ENCODE measurements at regions not wholly inside any gene's neighbourhood (a gene's known extent, or its start where the extent isn't known, plus 50 kb on each side); places are given as distances from the start of the nearest gene placed in this dataset.

DNA sequence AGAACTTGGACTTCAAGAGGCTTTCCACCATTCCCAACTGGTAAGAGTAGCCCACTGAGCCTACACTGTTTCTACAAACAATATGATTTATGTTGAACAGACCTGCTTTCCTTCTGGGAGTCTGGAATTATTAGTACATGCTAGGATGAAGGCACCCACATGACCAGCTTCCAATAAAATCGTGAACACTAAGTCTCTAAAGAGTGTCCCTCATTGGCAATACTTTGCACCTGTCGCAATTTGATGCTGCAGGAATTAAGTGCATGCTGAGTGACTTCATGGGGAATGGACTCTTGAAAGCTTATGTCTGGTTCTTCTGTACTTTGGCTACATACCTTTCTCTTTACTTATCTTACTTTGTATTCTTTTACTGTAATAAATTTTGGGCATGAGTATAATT, 305.2 kb upstream of the GHITM start:
- TF ChIP-seq, protein P1, sequence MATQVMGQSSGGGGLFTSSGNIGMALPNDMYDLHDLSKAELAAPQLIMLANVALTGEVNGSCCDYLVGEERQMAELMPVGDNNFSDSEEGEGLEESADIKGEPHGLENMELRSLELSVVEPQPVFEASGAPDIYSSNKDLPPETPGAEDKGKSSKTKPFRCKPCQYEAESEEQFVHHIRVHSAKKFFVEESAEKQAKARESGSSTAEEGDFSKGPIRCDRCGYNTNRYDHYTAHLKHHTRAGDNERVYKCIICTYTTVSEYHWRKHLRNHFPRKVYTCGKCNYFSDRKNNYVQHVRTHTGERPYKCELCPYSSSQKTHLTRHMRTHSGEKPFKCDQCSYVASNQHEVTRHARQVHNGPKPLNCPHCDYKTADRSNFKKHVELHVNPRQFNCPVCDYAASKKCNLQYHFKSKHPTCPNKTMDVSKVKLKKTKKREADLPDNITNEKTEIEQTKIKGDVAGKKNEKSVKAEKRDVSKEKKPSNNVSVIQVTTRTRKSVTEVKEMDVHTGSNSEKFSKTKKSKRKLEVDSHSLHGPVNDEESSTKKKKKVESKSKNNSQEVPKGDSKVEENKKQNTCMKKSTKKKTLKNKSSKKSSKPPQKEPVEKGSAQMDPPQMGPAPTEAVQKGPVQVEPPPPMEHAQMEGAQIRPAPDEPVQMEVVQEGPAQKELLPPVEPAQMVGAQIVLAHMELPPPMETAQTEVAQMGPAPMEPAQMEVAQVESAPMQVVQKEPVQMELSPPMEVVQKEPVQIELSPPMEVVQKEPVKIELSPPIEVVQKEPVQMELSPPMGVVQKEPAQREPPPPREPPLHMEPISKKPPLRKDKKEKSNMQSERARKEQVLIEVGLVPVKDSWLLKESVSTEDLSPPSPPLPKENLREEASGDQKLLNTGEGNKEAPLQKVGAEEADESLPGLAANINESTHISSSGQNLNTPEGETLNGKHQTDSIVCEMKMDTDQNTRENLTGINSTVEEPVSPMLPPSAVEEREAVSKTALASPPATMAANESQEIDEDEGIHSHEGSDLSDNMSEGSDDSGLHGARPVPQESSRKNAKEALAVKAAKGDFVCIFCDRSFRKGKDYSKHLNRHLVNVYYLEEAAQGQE (IDR thresholded peaks at IDR 0.05), result no peak
- no peak for TF ChIP-seq RAD21 (conservative IDR thresholded peaks at IDR 0.05 in 1 of 2, IDR thresholded peaks at IDR 0.05 in 1 of 2)
- TF ChIP-seq CHD2 (IDR thresholded peaks at IDR 0.05; ENCODE audit: low read length, partially characterized antibody), result no peak
- TF ChIP-seq EP300 (IDR thresholded peaks at IDR 0.05), result no peak
- TF ChIP-seq, protein P2, sequence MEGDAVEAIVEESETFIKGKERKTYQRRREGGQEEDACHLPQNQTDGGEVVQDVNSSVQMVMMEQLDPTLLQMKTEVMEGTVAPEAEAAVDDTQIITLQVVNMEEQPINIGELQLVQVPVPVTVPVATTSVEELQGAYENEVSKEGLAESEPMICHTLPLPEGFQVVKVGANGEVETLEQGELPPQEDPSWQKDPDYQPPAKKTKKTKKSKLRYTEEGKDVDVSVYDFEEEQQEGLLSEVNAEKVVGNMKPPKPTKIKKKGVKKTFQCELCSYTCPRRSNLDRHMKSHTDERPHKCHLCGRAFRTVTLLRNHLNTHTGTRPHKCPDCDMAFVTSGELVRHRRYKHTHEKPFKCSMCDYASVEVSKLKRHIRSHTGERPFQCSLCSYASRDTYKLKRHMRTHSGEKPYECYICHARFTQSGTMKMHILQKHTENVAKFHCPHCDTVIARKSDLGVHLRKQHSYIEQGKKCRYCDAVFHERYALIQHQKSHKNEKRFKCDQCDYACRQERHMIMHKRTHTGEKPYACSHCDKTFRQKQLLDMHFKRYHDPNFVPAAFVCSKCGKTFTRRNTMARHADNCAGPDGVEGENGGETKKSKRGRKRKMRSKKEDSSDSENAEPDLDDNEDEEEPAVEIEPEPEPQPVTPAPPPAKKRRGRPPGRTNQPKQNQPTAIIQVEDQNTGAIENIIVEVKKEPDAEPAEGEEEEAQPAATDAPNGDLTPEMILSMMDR (IDR thresholded peaks at IDR 0.05), result no peak
- TF ChIP-seq, protein P3, sequence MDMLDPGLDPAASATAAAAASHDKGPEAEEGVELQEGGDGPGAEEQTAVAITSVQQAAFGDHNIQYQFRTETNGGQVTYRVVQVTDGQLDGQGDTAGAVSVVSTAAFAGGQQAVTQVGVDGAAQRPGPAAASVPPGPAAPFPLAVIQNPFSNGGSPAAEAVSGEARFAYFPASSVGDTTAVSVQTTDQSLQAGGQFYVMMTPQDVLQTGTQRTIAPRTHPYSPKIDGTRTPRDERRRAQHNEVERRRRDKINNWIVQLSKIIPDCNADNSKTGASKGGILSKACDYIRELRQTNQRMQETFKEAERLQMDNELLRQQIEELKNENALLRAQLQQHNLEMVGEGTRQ (IDR thresholded peaks at IDR 0.05), result no peak
- TF ChIP-seq POLR2A (IDR thresholded peaks at IDR 0.05; ENCODE audit: low read length), result no peak
- TF ChIP-seq, protein P4, sequence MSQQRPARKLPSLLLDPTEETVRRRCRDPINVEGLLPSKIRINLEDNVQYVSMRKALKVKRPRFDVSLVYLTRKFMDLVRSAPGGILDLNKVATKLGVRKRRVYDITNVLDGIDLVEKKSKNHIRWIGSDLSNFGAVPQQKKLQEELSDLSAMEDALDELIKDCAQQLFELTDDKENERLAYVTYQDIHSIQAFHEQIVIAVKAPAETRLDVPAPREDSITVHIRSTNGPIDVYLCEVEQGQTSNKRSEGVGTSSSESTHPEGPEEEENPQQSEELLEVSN (IDR thresholded peaks at IDR 0.05; ENCODE audit: borderline replicate concordance, low read depth), result no peak
- no peak for TF ChIP-seq RCOR1 (IDR thresholded peaks at IDR 0.05; ENCODE audit: low read depth, low read length)
- TF ChIP-seq FOSB (CRISPR knock-in tag; IDR thresholded peaks at IDR 0.05), result no peak
- TF ChIP-seq HOXA7 (CRISPR knock-in tag; IDR thresholded peaks at IDR 0.05), result no peak
- TF ChIP-seq NR3C1 (IDR thresholded peaks at IDR 0.05), result no peak
- no peak for TF ChIP-seq RFX5 (IDR thresholded peaks at IDR 0.05)
- no peak for TF ChIP-seq MAFK (IDR thresholded peaks at IDR 0.05; ENCODE audit: partially characterized antibody)

All from A549 (cell line).